Cardiac muscle cell (in vitro differentiated cells and primary cell): ENCODE measurements at regions not wholly inside any gene's neighbourhood (a gene's known extent, or its start where the extent isn't known, plus 50 kb on each side); places are given as distances from the start of the nearest gene placed in this dataset.
"Not testable (repeated sequence)": the region's sequence is repeated elsewhere in the genome, so short reads cannot be mapped to it uniquely, and the experiment has no call there.

Experiments used
- DNase-seq, 2 donors: peaks; one replicate each; pipeline versions ENCODE4 v3.0.0 to v3.0.0-alpha.2; 2010 to 2017; ENCODE audit warnings: low read depth in 1 of 2, low spot score in 1 of 2
- H3K27ac ChIP-seq: fragments of 200-600 bp; sonication (generic); 2 replicates; pipeline ENCODE4 v1.5.1; 2016
- H3K27me3 ChIP-seq: fragments of 200-600 bp; sonication (generic); 2 replicates; pipeline ENCODE4 v1.6.0; 2016; ENCODE audit warnings: control low read depth
- H3K36me3 ChIP-seq: fragments of 200-600 bp; sonication (generic); 2 replicates; pipeline ENCODE4 v1.5.1; 2016; ENCODE audit warnings: control low read depth
- H3K4me1 ChIP-seq: fragments of 200-600 bp; sonication (generic); 2 replicates; pipeline ENCODE4 v1.8.1; 2017; ENCODE audit warnings: low read depth, mild to moderate bottlenecking, mixed run types
- H3K4me3 ChIP-seq: fragments of 200-600 bp; sonication (generic); 2 replicates; pipeline ENCODE4 v1.5.1; 2016; ENCODE audit warnings: mild to moderate bottlenecking
- H3K9me3 ChIP-seq: fragments of 200-600 bp; sonication (generic); 2 replicates; pipeline ENCODE4 v1.5.1; 2017; ENCODE audit warnings: low read depth, mild to moderate bottlenecking, control low read depth
- CTCF ChIP-seq: IDR thresholded peaks from 2 replicates; pipeline ENCODE4 v1.5.1; 2012; ENCODE audit warnings: low read depth, mild to moderate bottlenecking, low read length

GRCh38 chr9:75814667-75815066, 75.8 kb upstream of the PCSK5 start:
- no peak for DNase-seq
- no peaks in the 10 kb centered on the region for H3K27me3 ChIP-seq
- no peak overlapping the region for H3K27ac ChIP-seq
- no peaks in the 10 kb centered on the region for H3K36me3 ChIP-seq
- no peaks in the 10 kb centered on the region for H3K4me1 ChIP-seq
- no peak for TF ChIP-seq CTCF
- no peak overlapping the region for H3K4me3 ChIP-seq
- no peaks in the 10 kb centered on the region for H3K9me3 ChIP-seq

- not testable (repeated sequence) for H3K4me3 ChIP-seq, H3K27ac ChIP-seq, DNase-seq, H3K9me3 ChIP-seq, H3K27me3 ChIP-seq, H3K36me3 ChIP-seq, H3K4me1 ChIP-seq
Measured at GRCh38 chr9:75820471-75821115, 69.9 kb upstream of the PCSK5 start.

GRCh38 chr9:75823151-75823550, 67.3 kb upstream of the PCSK5 start:
- H3K4me1 ChIP-seq = no peaks in the 10 kb centered on the region
- no peak overlapping the region for H3K4me3 ChIP-seq
- no peak for DNase-seq
- H3K27ac ChIP-seq = no peak overlapping the region
- H3K9me3 ChIP-seq = no peaks in the 10 kb centered on the region
- no peaks in the 10 kb centered on the region for H3K27me3 ChIP-seq
- H3K36me3 ChIP-seq = no peaks in the 10 kb centered on the region
- no peak for TF ChIP-seq CTCF

GRCh38 chr9:75824816-75825568, 65.5 kb upstream of the PCSK5 start:
- no peak for TF ChIP-seq CTCF
- no peak overlapping the region for H3K27ac ChIP-seq
- DNase-seq = no peak
- no peaks in the 10 kb centered on the region for H3K9me3 ChIP-seq
- no peaks in the 10 kb centered on the region for H3K36me3 ChIP-seq
- H3K4me3 ChIP-seq = no peak overlapping the region
- H3K4me1 ChIP-seq = no peaks in the 10 kb centered on the region
- no peaks in the 10 kb centered on the region for H3K27me3 ChIP-seq

GRCh38 chr9:75826314-75826713, 64.2 kb upstream of the PCSK5 start:
- no peaks in the 10 kb centered on the region for H3K4me1 ChIP-seq
- H3K36me3 ChIP-seq = no peaks in the 10 kb centered on the region
- no peak overlapping the region for H3K4me3 ChIP-seq
- H3K27ac ChIP-seq = no peak overlapping the region
- DNase-seq = no peak
- no peaks in the 10 kb centered on the region for H3K9me3 ChIP-seq
- no peaks in the 10 kb centered on the region for H3K27me3 ChIP-seq
- TF ChIP-seq CTCF = no peak

- Histone ChIP-seq H3K27ac (no peak overlapping the region), H3K4me1 (no peaks in the 10 kb centered on the region), H3K36me3 (no peaks in the 10 kb centered on the region), H3K9me3 (no peaks in the 10 kb centered on the region), H3K4me3 (no peak overlapping the region), H3K27me3 (no peaks in the 10 kb centered on the region)
- DNase-seq = no peak
- no peak for TF ChIP-seq CTCF
Measured at GRCh38 chr9:75830303-75830702, 60.2 kb upstream of the PCSK5 start.
